HG02571 (cell line): ENCODE measurements at regions not wholly inside any gene's neighbourhood (a gene's known extent, or its start where the extent isn't known, plus 50 kb on each side); places are given as distances from the start of the nearest gene placed in this dataset.

Experiments
- ATAC-seq: cut with Tn5 transposase; IDR thresholded peaks from one replicate; pipeline ENCODE4 v1.9.1; 2021; ENCODE audit warnings: mild to moderate bottlenecking, moderate library complexity; ENCODE audit not compliant: unreplicated experiment

DNA sequence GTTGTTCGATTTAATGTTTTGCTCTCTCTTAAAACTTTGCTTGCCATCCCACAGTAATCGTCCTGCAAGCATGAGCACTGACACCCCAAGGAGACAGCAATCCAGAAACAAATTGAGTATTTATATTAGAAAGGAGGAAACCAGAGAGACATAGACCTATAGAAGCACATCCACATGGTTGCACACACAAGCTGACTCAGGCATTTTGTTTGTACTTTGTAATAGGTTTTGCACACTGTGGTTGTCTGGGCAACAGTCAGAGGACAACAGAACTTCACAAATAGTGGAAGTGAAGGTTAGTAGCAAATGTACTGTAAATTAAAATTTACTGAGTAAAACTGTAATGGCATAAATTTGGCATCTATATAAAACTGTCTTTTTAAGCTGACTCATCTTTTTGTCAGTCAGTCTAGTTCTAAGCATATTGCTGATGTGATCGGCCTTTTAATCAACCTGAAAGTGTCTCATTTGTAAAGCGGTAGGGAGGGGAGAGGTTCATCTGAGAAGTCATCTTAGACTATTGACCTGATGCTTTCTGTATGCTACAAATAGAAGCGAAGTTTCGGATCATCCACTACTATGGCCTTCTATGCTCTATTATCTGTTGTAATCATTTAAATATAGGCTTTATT lies 1624.7 kb downstream of the ARAP2 start:
- ATAC-seq, result no peak

DNA sequence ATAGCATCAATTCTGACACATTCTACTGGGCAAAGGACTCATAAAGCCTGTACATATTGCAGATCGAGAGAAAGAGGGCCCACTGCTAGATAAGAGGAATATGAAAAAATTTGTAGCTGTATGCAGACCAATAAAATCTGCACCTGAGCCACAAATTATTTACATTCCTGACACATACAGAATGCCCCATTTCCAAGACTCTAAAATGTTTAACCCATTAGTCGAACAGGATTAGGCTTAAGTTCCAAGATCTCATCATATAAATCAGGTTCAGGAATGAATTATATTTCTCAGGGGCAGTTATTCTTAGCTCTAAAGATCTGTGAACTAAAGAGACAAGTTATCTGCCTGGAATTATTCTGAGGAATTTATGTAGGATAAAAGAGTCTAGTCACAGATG lies 1615.8 kb downstream of the ARAP2 start:
- no peak for ATAC-seq

DNA sequence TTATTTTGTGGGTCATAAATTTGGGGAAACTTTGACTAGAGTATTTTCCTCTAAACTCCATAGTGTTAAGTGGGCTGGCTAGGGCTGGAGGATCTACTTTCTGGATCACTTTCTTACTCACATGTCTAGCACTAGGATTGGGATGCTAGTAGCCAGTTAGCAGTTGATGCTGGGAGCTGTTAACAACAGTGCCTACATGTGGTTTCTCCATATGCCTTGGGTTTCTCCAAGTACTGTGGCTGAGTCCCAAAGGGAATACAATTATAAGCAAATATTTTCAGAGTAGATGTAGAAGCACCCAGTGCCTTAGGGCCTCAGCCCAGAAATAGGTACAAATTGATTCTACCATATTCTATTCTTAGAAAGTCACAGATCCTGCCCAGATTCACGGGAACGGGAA lies 1614.9 kb downstream of the ARAP2 start:
- ATAC-seq, result no peak

DNA sequence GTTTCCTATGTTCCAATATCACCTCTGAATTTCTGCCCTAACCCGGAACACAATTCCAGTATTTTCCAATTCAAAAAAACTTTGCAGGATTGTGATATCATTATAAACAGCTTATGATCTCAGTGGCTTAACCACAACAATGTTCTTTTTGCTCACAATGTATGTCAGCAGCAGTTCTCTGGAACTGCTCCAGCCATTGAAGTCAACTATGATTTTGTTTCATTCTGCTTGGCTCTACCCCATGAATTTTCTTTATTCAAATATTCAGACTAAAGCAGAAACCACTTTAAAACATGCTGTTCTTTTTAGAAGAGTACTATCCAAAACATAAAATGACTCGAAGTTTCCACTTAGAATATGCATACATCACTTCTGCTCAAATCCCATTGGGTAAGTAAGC lies 1611.1 kb downstream of the ARAP2 start:
- no peak for ATAC-seq

DNA sequence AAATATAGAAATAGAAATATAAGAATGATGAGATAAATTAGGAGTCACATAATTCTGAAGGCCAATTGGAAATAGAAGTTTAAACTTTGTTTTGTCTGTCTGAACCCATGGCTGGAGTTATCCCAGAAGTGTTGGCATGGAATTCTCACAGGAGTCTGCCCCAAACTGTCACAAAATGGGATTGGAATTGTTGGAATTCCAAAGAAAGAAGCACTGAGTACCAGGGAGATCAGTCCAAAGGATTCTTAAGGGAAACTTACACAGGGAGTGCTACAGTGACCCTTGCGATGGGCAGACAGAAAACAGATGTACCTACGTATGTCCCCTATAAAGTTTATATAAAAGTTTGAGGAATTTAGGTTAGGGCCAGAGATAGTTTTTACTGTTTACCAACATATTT lies 1607.7 kb downstream of the ARAP2 start:
- ATAC-seq, result no peak

DNA sequence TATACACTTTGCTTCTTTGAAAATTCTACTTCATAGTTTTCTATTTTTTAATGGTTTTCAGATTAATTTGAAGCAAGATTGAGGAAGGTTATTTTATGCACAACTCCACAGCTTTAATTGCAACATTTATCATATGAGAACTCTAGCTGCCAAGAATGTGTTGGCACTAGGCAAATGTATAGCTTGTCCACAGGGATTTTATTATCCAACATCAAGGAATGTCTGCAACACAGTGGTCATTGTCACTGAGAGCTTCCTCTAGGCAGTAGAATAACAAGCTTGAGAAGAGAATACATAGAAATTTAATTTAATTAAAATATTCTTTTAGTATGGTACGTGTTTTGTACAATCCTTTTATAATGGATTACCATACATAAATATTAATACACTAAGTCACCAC lies 1600.8 kb downstream of the ARAP2 start:
- no peak for ATAC-seq

DNA sequence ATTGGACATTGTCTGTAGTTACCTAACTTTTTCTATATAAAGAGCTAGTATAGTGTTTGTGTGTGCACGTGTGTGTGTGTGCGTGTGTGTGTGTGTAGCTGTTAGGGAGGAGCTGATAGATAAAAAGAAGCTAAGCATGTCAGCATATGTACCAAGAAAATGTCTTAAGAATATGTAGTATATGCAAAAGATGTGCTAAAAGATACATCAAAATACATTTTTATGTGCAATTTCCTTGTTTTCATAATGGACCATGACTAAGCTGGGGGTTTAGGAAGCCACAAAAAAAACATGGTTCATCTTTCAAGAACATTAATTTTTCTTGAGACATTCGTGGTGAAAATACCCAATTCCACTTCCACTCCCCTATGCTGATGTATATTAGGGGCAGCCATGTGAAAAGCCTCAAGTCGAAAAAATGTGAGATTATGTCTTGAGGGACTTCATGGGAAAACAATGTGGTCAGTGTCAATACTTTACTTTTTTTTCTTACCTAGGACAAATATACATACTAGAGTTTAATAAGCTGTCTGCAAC lies 1599.7 kb downstream of the ARAP2 start:
- ATAC-seq, result no peak

DNA sequence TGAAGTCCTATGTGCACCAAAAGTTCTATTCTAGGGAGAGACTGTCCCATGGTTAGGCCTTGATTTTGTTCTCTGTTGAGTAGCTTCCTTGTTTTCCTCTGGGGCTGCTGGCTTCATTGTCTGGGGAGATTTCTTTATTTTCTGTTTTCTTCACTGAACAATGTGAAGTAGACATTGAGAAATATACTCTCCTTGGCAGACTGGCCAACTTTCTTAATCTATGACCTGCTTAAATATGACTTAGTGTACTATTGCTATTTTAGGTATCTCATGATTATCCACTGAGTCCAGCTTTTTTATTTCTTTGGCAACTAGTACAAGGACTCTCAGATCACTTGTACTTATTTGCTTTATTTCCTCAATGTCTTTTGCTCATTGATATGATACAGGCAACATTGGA lies 1594.6 kb downstream of the ARAP2 start:
- ATAC-seq, result no peak

DNA sequence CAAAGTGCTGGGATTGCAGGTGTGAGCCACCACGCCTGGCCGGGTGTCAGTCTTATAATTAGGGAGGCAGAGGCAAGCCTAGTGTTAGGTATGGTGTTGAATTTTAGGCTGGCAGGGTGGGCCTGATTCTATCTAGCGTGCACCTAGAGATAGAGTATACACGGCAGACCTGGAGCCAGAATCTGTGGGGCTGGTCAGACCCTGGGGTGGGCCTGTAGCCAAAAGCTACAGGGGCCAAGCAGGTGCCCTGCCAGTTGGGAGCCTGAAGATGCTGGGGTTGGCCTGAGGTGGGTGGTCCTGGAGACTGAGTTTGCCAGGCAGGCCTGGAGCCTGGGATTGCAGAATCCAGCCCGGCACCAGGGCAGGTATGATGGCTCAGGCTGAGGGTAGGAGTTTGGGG lies 1580.3 kb downstream of the ARAP2 start:
- no peak for ATAC-seq

DNA sequence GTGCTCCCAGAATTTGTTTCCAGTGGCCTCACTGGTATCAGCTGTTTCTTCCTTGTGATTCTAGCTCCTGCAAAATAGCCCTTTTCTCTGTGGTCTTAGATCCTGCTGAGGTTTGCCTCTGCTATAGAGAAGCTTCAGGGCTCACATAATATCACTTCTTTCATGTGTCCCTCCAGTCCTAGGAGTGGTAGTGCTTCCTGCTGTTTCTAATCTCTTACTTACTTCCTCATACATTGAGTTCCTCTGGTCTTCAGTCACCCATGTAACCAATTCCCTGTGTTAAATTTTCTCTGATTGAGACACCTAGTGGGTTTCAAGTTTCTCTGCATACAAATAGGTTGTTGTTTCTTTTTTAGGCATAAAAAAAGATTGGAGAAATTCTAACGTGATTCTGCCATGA lies 1567.9 kb downstream of the ARAP2 start:
- no peak for ATAC-seq

DNA sequence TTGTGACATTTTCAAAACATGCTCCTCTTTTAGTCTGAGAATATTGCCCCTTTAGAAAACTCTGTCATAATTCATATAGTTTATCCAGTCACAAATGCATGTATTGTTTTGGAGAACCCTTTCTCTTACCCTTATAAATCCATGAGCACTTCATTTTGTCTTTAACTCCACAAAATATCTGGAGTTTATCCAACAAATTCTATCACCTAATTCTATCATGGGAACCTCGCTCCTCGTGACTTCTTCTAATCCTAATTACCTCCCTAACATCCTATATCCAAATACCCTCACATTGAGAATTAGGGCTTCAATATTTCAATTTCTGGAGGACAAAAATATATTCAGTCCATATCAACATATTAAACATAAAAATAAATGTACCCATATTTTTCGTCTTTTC lies 1565.9 kb downstream of the ARAP2 start:
- ATAC-seq, result no peak

DNA sequence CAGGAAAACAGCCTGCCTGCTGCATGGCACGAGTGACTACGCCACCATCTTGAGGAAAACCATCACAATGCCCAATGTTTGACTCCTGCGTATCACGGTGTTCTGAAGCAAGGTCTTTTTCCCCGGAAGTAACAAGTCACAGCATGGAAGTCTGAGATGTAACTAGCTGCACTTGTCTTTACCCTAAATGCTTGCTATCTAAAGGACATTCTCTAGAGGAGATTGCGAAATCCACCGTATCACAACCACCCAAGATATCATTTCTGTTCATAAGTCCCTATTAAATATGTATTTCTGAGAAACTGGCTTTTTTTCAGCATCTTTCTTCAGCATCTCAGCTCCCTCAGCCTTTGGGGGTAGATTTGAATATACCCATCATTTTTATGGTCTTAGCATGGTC lies 1565.1 kb downstream of the ARAP2 start:
- no peak for ATAC-seq

DNA sequence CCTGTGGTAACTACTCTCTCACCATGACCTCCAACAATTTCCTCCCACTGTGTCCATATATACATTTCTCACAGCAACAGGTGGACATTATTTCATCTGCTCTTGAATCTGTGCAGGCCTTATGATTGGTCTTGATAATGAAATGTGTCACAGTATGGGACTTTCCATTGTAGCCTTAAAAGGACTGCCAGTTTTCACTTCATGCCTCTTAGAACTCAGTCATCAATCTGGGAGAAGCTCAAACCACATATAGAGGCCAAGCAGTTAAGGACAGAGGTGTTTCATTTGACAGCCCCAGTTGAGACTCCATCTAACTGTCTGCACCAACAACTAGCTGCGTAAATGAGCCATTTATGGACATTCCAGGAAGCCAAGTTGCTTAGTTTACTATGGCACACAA lies 1534.8 kb downstream of the ARAP2 start:
- no peak for ATAC-seq

DNA sequence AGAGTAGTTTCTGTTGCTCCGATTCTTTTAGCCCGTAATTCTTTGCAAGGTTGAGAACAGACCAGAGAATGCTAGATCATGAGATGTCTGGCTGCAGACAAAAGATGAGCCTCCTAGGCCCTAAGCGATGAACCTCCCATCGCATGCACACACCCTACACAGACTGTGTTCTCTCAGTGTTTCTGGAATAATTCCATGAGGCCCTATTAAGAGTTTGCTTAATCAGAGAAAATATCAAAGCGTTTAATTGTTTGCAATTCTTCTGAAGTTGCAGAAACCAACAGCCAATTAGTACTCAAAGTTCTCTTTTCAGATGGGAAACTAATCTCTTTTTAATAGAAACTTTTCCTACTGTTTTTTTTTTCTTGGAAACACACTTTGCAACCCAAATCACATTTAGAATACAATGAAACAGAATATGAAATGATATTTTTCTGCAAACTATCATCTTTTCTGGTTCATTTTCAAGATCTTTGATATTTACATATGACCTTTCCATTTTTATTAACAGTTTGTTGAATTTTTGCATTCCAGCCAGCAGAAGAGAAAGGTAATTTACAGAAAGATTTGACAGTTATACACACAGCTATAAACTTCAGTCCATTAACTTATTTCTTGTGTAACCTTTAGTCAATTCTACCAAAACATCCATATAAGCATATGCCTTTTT lies 1525.6 kb downstream of the ARAP2 start:
- ATAC-seq, result no peak

DNA sequence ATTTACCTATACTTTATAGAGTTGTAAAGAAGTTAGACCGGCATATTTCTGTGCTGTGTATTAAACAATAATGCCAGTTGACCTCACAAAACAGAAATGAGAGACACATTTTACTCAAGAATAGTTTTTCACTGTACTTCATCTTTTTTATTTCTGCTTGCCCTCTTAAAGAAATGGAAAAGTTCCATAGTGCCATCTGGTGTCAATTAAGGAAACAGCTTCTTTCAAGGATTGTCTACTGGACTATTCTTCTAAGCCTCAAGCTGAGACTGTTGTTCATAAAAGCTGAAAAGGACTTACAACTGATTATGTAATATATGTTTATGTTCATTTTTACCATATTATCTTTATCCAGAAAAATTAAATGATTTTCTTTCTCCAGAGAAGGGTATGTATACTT lies 1523.7 kb downstream of the ARAP2 start:
- no peak for ATAC-seq

DNA sequence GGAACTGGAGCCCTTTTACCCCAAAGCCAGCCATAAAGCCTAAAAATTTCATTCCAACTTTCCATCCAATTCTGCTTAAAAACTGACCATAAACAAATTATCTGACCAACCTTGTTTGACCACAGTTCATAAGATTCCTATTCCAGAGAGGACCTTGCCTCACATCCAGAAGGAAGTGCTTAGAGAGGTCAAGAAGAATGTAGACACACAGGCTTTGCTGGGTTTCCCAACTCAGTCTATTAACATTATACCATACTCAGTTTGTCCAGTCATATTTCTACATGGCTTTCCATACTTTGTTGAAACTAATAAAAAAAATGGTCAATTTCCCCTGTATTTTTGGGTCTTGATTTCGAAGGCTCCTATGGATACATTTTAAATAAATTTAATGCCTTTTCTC lies 1522.5 kb downstream of the ARAP2 start:
- ATAC-seq, result no peak

DNA sequence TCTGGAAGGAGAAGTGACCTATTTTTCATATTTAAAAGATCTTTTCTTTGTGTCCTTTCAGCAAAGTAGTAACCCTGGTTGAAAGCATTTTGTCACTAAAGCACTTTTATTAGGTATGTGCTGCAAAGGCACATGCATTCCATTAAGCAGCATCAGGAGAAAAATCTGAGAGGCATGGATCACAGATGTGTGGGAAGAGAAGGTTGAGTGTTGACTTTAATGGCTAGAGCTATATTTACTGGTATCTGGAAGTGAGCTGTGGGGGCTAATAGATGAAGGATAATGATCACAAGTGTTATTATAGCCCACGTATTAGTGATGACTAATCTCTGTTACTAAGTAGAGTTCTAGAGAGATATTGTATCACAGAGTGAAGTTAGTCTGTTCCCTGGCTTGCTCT lies 1520.7 kb downstream of the ARAP2 start:
- ATAC-seq, result no peak

DNA sequence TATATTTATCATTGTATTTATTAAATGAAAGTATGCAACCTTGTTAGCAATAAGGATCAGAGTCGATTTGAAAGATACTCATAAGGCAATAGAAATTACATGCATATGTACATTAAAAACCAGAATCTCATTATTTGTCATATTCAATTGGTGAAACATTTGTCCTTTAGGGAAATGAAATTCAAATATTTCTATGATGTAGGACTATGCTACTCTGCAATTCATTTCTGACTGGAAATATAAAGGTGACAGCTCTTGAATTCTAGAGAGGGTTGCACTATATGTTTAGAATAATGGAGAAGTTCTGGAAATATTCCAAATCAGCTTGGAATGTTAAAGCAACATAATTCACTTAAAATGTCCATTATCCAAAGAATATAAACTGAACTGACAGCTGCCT lies 1519.8 kb downstream of the ARAP2 start:
- ATAC-seq, result no peak

DNA sequence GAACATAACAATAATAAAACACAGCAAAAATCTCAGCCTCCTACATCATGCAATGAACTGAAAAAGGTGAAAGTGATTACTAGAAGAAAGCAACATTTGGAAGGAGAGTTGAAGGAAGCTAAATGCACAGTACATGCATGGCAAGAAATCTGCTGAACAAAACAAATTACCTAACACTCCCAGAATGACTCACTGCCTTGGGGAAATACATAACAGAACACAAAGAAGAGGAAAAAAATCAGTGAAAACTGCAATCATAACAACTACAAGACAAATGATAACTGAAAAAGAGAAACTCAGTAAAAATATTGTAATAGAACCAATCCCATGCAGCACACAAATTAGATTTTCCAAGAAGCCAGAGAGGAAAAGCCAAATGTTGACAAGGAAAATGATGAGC lies 1513.2 kb downstream of the ARAP2 start:
- no peak for ATAC-seq

DNA sequence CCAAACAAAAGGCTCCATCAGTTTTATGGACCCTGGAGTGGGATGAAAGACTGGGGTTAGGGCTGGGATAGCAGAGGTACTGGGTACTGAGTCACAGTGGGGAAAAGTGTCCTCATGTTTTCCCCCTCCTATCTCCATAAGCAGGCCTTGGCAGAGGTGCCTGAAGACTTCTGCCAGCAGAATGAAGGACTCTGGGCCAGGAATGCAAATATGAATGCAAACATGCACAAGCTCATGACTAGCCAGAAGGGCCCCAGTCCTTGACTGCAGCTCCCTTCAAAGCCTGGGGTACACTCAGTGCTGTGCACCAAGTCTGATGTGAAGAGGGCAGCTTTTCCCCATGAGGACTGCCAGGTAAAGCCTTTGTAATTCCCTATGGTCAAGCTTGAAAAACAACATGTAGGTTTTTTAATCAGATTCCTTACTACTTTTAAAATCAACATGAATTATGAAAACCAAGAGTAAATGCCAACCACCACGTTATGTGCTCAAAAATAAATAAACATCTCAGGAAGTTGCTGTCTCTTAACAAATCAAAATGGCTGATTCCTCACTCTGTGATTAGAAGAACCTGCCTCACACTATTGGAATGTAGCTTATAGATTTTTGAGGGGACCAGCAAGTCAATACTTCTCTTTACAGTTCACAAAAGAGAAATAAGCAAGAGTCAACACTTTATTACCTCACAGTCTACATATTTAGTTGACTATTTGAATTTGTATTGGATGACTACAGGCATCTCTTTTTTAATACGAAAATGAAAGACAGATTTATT lies 1512.0 kb downstream of the ARAP2 start:
- no peak for ATAC-seq

DNA sequence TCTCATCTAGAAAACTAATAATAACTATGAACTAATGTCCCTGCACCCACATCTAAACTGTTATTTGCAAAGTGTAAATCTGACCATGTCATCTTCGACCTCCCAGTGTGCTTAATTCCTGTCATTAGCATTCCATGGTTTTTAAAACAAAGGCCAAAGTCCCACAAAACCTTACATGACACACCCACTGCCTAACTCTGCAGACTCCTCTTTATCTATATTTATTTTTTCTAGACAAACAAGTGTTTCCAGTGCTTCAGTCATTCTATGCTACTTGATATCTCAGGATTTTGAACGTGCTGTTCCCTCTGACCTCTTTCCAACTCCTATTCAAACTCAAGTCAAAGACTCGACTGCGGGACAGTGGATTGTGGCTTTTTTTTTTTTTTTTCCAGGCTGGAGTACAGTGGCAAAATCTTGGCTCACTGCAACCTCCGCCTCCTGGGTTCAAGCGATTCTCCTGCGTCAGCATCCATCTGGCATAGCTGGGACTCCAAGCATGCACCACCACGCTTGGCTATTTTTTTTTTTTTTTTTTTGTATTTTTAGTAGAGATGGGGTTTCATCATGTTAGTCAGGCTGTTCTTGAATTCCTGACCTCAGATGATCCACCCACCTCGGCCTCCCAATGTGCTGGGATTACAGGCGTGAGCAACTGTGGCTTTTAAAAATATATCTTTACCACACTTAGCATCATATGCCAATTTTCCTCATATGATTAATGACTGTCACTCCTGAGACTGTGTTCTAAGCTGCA lies 1511.0 kb downstream of the ARAP2 start:
- ATAC-seq, result no peak
